Bone marrow (tissue), 2 donors: ENCODE measurements at regions not wholly inside any gene's neighbourhood (a gene's known extent, or its start where the extent isn't known, plus 50 kb on each side); places are given as distances from the start of the nearest gene placed in this dataset.

ENCODE experiments used
- DNase-seq, 2 donors: peaks; one replicate each; lab custom pipeline; 2025; lab: John Stamatoyannopoulos, UW

- no peak for DNase-seq
Observed at GRCh38 chr11:97963528-97964331, 1057.0 kb upstream of the CNTN5 start.

GRCh38 chr11:97964332-97965004 is 1056.3 kb upstream of the CNTN5 start:
- DNase-seq, result no peak

- no peak for DNase-seq
Observed at GRCh38 chr11:97965849-97966646, 1054.7 kb upstream of the CNTN5 start.

GRCh38 chr11:97966901-97967300 is 1053.8 kb upstream of the CNTN5 start:
- no peak for DNase-seq

GRCh38 chr11:97968071-97968470 is 1052.7 kb upstream of the CNTN5 start:
- no peak for DNase-seq

- DNase-seq, result no peak
Observed at GRCh38 chr11:97972731-97973130, 1048.0 kb upstream of the CNTN5 start.

GRCh38 chr11:97973352-97973857 is 1047.3 kb upstream of the CNTN5 start:
- no peak for DNase-seq

GRCh38 chr11:97974798-97975498 is 1045.8 kb upstream of the CNTN5 start:
- DNase-seq, result no peak

GRCh38 chr11:97977726-97978125 is 1043.0 kb upstream of the CNTN5 start:
- DNase-seq, result no peak

GRCh38 chr11:97979741-97980140 is 1041.0 kb upstream of the CNTN5 start:
- DNase-seq, result no peak

- DNase-seq, result no peak
Observed at GRCh38 chr11:97982512-97982911, 1038.2 kb upstream of the CNTN5 start.

- no peak for DNase-seq
Observed at GRCh38 chr11:97989121-97989520, 1031.6 kb upstream of the CNTN5 start.

GRCh38 chr11:97990162-97990920 is 1030.4 kb upstream of the CNTN5 start:
- no peak for DNase-seq

- no peak for DNase-seq
Observed at GRCh38 chr11:97993562-97993961, 1027.2 kb upstream of the CNTN5 start.

GRCh38 chr11:97995874-97996273 is 1024.9 kb upstream of the CNTN5 start:
- DNase-seq, result no peak

- DNase-seq, result no peak
Observed at GRCh38 chr11:97996762-97997161, 1024.0 kb upstream of the CNTN5 start.

GRCh38 chr11:98003606-98004371 is 1017.0 kb upstream of the CNTN5 start:
- DNase-seq, result no peak

- no peak for DNase-seq
Observed at GRCh38 chr11:98007072-98007471, 1013.7 kb upstream of the CNTN5 start.

GRCh38 chr11:98027652-98028051 is 993.1 kb upstream of the CNTN5 start:
- no peak for DNase-seq

GRCh38 chr11:98029832-98030231 is 990.9 kb upstream of the CNTN5 start:
- no peak for DNase-seq
